Activated naive CD8-positive, alpha-beta T cell treated with anti-CD3 and anti-CD28 coated beads, Interleukin-2, amount 50 U/mL, for 24 hours (primary cell): ENCODE measurements at regions not wholly inside any gene's neighbourhood (a gene's known extent, or its start where the extent isn't known, plus 50 kb on each side); places are given as distances from the start of the nearest gene placed in this dataset.
"Not testable (repeated sequence)": the region's sequence is repeated elsewhere in the genome, so short reads cannot be mapped to it uniquely, and the experiment has no call there.

Experiments used
- ATAC-seq: fragments of 150-1000 bp; cut with Tn5 transposase; one replicate; pipeline ENCODE4 v1.10.0; 2021
- DNase-seq: peaks from one replicate; pipeline ENCODE4 v3.0.0; 2021
- H3K27ac Mint-ChIP-seq: one replicate; pipeline ENCODE4 v1.8.0; 2021; ENCODE audit warnings: mild to moderate bottlenecking, mixed read lengths
- H3K27me3 Mint-ChIP-seq: one replicate; pipeline ENCODE4 v1.8.0; 2021; ENCODE audit warnings: mixed read lengths
- H3K36me3 Mint-ChIP-seq: one replicate; pipeline ENCODE4 v1.8.0; 2021; ENCODE audit warnings: low read depth, mixed read lengths
- H3K4me1 Mint-ChIP-seq: one replicate; pipeline ENCODE4 v1.8.0; 2021; ENCODE audit warnings: mixed read lengths
- H3K4me3 Mint-ChIP-seq: one replicate; pipeline ENCODE4 v1.8.0; 2021; ENCODE audit warnings: mild to moderate bottlenecking, moderate library complexity, mixed read lengths
- H3K9me3 Mint-ChIP-seq: one replicate; pipeline ENCODE4 v1.8.0; 2021; ENCODE audit warnings: mixed read lengths

GRCh38 chr10:51007781-51008180 is 66.5 kb upstream of the PRKG1 start:
- H3K4me1 Mint-ChIP-seq = no peaks in the 10 kb centered on the region
- H3K27ac Mint-ChIP-seq = no peak overlapping the region

DNA sequence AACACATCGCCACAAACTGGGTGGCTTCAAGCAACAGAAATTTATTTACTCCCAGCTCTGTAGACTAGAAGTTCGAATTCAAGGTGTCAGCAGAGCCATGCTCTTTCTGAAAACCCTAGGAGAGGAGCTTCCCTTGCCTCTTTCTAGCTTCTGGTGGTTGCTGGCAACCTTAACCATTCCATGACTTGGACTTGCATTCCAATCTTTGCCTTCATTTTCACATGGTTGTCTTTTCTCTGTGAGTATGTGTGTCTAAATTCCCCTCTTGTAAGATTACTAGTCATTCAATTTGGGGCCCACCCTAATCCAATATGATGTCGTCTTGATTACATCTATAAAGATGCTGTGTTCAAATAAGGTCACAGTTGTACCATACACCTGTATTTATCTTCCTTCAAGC is 65.9 kb upstream of the PRKG1 start:
- Mint-ChIP-seq H3K27me3 (peaks cover 10% of the 10 kb centered on the region), H3K27ac (no peak overlapping the region), H3K9me3 (no peaks in the 10 kb centered on the region), H3K4me1 (no peaks in the 10 kb centered on the region), H3K4me3 (no peak overlapping the region), H3K36me3 (no peaks in the 10 kb centered on the region)
- ATAC-seq = no peak
- no peak for DNase-seq

More at GRCh38 chr10:51007781-51008180, 66.5 kb upstream of the PRKG1 start:
- H3K4me3 Mint-ChIP-seq = no peak overlapping the region
- no peaks in the 10 kb centered on the region for H3K9me3 Mint-ChIP-seq
- peaks cover 10% of the 10 kb centered on the region for H3K27me3 Mint-ChIP-seq
- no peaks in the 10 kb centered on the region for H3K36me3 Mint-ChIP-seq
- DNase-seq (no peak), ATAC-seq (no peak)

DNA sequence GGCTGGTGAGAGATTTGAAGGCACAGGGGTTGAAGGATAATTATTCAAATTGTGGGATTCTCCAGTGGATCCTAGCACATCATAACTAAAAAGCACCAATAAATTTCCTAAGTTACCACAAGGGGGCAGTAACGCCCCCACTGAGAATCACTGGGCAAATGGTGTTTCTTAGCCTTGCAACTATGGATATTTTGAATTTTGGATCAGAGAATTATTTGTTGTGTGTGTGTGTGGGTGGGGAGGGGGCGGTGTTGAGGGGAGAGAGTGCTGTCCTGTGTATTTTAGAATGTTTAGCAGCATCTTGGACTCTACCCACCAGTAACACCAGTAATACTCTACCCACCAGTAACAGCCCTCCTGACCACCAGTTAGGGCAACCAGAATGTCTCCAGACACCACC is 63.3 kb upstream of the PRKG1 start:
- H3K27me3 Mint-ChIP-seq = peaks cover 10% of the 10 kb centered on the region
- H3K4me3 Mint-ChIP-seq = no peak overlapping the region
- no peak for ATAC-seq
- H3K27ac Mint-ChIP-seq = no peak overlapping the region
- H3K4me1 Mint-ChIP-seq = peaks cover 5% of the 10 kb centered on the region
- no peaks in the 10 kb centered on the region for H3K36me3 Mint-ChIP-seq
- no peaks in the 10 kb centered on the region for H3K9me3 Mint-ChIP-seq
- no peak for DNase-seq

DNA sequence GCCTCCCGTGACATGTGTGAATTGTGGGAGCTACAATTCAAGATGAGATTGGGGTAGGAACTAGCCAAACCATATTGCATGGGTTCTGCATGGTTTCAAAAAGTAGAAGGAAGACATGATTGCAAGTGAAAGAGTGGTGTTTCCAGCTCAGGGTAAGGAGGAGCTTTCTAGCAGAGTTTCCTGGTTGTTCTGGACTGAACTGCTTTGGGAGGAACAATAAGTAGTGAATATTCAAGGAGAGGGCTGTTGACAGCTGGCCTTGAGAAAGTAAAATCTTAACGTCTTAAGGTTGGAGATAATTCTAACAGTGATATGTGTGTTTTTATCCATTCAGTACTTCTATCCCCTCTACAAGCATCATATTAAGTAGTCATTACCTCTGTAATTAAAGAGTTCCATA is 62.2 kb upstream of the PRKG1 start:
- Mint-ChIP-seq H3K27ac (no peak overlapping the region), H3K36me3 (no peaks in the 10 kb centered on the region), H3K4me1 (peaks cover 5% of the 10 kb centered on the region), H3K4me3 (no peak overlapping the region), H3K9me3 (no peaks in the 10 kb centered on the region), H3K27me3 (peaks cover 10% of the 10 kb centered on the region)
- DNase-seq (no peak), ATAC-seq (no peak)

DNA sequence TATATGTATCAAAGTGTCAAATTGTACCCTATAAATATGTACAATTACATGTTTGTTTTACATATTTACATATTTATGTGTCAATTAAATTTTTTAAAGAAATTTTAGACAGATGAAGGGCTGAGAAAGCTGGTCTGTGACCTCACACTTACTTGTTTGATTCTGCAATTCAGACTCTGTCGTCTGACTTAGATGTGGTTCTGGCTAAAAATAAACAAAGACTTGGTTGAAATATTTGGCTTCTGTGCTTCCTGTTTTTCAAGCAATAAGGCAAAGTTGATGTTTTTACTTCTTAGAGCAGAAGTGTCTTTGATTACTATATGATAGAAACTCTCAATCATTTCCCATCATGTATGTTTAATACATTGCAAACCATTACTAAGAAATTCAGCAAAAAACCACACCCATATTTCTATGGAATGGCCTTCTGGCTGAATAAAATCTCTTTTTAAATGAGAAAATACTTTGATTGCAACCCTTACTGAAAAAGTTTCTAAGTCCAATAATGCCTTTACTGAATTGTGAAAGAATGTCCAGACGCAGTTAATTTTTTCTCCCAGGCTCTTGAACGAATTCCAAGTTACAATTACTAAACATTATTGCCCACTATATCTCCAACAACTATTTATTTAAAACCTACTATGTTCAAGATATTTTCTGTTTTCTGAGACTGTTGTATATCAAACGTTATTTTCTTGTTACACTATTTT is 59.5 kb upstream of the PRKG1 start:
- Mint-ChIP-seq H3K27ac (no peak overlapping the region), H3K36me3 (no peaks in the 10 kb centered on the region), H3K4me3 (no peak overlapping the region), H3K27me3 (peaks cover 8% of the 10 kb centered on the region), H3K9me3 (no peaks in the 10 kb centered on the region), H3K4me1 (peaks cover 5% of the 10 kb centered on the region)
- DNase-seq (no peak), ATAC-seq (no peak)

- H3K36me3 Mint-ChIP-seq, H3K4me3 Mint-ChIP-seq, ATAC-seq, H3K27me3 Mint-ChIP-seq, H3K27ac Mint-ChIP-seq, H3K9me3 Mint-ChIP-seq, H3K4me1 Mint-ChIP-seq, DNase-seq: not testable (repeated sequence)
These were observed 58.9 kb upstream of the PRKG1 start for GRCh38 chr10:51015390-51015754.

DNA sequence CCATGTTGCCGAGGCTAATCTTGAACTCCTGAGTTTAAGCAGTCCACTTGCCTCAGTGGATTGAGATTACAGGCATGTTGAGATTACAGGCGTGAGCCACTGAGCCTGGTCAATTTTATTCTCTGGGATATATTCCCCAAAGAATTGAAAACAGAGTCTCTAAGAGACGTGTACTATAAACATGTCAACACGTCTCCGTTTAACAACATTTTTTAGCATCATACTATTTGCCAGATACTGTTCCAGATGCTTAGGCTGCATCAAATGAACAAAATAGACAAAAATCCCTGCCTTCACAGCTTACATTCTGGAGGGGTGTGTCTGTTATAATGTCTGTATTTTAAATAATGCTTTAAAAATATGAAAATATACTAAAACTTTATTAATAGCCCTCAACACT is 54.1 kb upstream of the PRKG1 start:
- H3K36me3 Mint-ChIP-seq = no peaks in the 10 kb centered on the region
- no peak overlapping the region for H3K4me3 Mint-ChIP-seq
- H3K27me3 Mint-ChIP-seq = no peaks in the 10 kb centered on the region
- no peak for DNase-seq
- no peak overlapping the region for H3K27ac Mint-ChIP-seq
- no peaks in the 10 kb centered on the region for H3K4me1 Mint-ChIP-seq
- no peak for ATAC-seq
- H3K9me3 Mint-ChIP-seq = no peaks in the 10 kb centered on the region

GRCh38 chr10:51022933-51023585 is 51.2 kb upstream of the PRKG1 start:
- H3K27ac Mint-ChIP-seq = no peak overlapping the region
- DNase-seq (no peak), ATAC-seq (no peak)
- peaks cover 2% of the 10 kb centered on the region for H3K27me3 Mint-ChIP-seq
- no peaks in the 10 kb centered on the region for H3K36me3 Mint-ChIP-seq
- H3K9me3 Mint-ChIP-seq = no peaks in the 10 kb centered on the region
- no peak overlapping the region for H3K4me3 Mint-ChIP-seq
- H3K4me1 Mint-ChIP-seq = no peaks in the 10 kb centered on the region

GRCh38 chr10:51023636-51024035 is 50.7 kb upstream of the PRKG1 start:
- DNase-seq (no peak), ATAC-seq (no peak)
- no peaks in the 10 kb centered on the region for H3K36me3 Mint-ChIP-seq
- H3K27me3 Mint-ChIP-seq = peaks cover 4% of the 10 kb centered on the region
- no peak overlapping the region for H3K4me3 Mint-ChIP-seq
- no peak overlapping the region for H3K27ac Mint-ChIP-seq
- H3K4me1 Mint-ChIP-seq = no peaks in the 10 kb centered on the region
- H3K9me3 Mint-ChIP-seq = no peaks in the 10 kb centered on the region
